Activated T-cell treated with anti-CD3 and anti-CD28 coated beads for 24 hours (primary cell): ENCODE measurements at regions not wholly inside any gene's neighbourhood (a gene's known extent, or its start where the extent isn't known, plus 50 kb on each side); places are given as distances from the start of the nearest gene placed in this dataset.

Experiments
- DNase-seq: peaks from one replicate; pipeline ENCODE4 v3.0.0-alpha.2; 2020; ENCODE audit warnings: low read depth

DNA sequence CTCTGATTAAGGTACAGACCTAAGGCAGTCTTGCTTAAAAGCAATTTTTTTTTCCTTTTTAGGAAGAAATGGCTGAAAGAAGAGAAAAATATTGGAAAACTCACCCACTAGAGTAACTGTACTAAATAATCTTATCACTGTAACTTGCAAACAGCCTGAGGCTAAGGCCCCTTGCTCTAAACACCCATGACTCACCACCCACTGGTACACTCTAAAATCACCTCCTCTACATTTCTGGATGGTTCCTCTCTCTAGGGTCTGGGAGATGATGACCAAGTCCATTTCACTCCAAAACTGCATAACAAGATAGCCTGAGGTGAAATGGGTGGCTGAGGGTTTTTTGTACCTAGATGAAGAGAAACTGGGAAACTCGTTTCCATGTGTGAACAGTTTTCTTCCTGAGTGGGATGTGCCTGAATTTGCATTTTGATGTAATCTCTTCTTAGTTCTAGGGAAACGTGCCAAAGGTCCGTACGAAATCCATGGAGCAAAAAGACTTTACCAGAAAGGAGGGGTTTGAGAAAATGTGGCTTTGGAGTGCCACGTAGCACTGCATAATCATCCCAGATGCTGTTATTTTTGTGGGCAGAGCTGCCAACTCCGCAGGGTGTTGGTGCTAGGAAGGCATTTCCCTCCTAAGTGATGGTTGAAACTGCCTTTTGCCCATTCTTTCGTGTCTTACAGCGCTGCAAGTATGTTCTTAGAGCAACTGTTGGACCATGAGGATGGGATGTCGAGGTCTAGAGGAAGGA lies 113.5 kb upstream of the C10orf90 start:
- no peak for DNase-seq

DNA sequence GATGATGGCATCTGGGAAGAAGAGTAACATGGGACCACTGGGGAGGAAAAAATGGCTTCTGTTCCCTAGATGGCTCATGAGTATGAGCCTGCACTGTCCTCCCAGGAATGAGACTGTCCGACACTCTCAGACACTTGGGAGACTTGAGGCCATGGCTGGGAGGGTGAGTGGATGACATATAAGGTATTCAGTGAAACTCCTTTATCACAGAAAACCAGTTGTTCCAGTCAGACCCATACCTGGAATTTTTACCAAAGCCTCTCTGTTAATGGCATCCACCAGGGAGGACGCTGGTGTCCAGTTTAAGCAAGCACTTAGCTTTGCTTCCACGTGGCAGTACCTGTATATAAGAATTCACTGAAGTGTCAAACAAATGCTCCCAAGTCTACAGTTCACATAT lies 116.7 kb upstream of the C10orf90 start:
- no peak for DNase-seq

DNA sequence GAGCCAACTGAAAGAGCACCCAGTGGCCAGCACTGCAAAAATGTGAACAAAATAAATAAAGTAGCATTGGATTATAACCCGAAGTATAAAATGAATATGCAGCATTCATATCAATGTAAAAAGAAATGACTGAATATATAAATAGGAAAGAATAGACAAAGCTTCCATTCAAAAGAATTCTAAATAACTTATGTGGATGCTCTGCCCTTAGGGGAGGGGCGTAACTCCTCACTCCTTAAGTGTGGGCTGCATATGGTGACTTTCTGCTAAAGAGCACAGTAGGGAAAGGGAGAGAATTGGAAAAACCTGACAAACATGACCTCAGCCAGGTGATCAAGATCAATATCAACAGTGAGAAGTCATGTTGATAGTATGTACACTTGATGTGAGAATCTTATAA lies 109.9 kb upstream of the DOCK1 start:
- DNase-seq: no peak

DNA sequence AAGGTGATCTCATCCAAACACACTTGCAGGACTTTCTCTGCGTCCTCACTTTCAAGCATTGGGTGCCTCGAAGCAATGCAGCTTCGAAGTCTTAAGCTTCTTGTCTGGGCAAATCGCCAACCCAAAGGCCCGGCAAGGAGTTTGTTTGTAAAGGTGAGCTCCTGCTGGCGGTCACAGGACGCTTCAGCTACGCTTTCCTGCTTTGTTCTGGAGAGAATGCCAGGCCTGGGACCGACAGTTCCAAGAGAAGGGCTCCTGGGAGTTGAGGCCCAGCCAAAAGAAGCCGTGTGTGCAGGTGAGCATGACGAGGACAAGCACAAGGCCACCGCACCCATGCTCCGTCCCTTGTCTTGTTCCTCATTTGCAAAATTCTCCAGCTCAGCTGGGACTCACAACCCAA lies 106.6 kb upstream of the DOCK1 start:
- no peak for DNase-seq

DNA sequence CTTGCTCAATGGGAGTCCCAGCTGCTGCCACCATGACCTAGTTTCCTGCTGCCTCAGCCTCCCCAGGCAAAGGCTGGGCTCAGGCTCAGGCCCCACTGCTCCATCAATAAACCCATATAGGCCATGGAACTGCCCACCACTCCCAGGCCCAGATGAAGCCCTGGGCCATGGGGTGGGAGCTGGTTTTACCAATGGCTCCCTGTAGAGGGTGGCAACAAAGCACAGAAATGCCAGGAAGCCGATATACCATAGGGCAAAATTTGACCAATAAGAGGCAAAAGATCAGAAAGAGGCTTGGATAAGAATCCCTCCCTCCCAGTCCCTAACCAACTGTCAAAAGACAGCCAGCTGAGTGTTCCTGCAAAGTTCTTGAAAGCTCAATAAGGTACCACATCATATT lies 101.8 kb upstream of the DOCK1 start:
- no peak for DNase-seq

DNA sequence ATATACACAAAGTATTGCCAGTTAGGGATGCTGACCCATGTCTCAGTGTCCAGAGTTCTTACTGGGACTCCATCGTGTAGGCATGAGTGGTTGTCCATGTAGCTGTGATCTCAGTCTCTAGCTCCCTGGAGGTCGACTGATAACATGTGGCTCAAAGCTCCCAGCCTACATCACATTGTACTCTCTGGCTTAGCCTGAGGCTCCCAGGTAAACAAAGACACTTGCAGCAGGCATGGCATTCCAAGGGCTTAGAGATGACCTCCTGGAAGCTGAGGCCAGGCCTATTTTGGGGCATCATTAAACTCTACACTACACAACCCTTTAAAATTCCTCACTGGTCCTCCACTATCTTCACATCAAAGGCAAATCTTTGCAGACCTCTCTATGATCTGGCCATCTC lies 100.8 kb upstream of the DOCK1 start:
- DNase-seq: no peak

DNA sequence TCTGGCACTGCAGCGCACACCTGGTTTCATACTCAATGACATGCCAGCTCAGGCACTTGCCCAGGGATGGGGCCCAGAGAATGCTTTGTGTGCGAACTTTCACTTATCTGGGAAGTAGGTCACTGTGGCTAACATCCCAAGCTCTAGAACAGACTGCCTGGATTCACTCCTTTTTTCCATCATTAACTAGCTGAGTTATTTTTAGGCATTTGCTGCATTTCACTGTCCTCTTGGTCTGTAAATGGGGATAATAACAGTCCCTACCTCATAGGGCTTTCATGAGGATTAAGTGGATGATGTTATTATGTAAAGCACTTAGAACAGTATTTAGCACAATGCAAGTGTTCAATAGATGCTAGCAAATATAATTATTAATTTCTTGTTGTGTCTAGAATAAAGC lies 98.7 kb upstream of the DOCK1 start:
- no peak for DNase-seq

DNA sequence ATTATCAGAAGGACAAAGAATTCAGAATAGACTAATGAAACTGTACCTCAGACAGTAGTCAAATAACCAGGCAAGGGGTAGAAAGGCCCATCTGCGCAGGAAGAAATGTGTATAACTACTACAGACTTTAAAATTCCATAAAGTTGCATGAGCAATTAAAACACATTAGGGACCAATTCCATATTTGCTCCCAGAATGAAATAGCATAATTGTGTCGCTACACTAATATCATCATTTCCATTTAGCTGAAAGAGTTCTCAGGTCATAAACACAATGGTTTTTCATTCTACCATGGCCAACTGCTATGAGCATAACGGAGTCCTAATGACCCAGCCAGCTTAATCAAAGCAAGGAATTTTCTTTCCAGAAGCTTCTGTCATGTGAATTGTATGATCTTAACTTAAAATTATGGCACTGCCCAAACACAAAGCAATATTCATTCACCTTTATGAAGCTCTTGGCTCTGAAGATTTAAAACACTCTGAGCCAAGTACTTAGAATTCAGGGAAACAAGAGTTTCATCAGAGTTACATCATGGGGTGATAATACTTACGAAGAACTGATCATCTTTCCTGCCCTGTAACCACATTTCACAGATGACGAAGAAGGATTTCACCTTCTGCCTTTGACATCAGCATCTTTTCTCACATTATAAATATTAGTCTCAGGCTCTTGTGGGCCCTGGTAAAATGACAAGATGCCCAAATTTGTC lies 98.1 kb upstream of the DOCK1 start:
- DNase-seq: no peak

DNA sequence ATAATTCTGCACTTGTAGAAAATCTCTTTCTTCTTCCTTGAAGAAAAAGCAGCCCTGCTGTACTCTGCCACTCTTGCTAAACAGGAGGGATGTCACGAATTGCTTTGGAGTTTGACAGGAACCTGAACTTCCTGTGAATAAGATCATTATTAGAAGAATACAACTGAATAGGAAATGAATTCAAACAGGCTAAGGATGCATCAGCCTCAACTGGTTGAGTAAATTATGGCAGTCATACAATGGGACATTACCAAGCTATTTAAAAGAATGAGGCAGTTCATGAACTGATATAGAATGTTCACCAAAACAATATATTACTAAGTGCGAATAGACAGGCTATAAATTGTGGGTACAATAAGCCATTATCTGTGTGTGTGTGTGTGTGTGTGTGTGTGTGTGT lies 97.1 kb upstream of the DOCK1 start:
- DNase-seq: no peak

DNA sequence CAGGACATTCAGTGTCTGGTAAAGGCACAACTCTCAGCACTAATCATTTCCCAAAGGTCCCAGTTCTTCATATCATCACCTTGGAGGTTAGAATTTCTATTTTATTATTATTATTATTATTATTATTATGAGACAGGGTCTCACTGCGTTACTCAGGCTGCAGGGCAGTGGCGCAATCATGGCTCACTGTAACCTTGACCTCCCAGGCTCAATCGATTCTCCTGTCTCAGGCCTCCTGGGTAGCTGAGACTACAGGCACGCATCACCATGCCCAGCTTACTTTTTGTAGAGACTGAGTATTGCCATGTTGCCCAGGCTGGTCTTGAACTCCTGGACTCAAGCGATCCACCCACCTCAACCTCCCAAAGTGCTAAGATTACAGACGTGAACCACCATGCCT lies 91.8 kb upstream of the DOCK1 start:
- DNase-seq: no peak

DNA sequence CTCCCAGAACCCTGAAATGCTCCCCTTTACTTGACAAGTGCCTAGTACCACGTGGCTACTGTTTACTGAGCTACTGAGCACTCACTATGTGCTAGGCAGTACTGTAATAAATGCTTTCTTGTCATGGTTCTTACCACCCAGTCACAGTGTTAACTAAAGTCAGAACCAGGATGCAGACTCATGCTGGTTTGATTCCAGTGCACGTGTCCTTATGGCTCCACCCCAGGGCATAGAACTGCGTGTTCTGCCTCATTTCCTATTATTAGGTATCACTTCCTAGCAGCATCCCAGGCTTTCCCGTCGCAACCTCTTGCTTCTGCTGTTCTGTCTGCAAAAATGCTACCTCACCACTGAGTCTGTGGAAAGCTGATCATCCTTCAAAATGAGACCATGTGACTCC lies 71.7 kb upstream of the DOCK1 start:
- no peak for DNase-seq

DNA sequence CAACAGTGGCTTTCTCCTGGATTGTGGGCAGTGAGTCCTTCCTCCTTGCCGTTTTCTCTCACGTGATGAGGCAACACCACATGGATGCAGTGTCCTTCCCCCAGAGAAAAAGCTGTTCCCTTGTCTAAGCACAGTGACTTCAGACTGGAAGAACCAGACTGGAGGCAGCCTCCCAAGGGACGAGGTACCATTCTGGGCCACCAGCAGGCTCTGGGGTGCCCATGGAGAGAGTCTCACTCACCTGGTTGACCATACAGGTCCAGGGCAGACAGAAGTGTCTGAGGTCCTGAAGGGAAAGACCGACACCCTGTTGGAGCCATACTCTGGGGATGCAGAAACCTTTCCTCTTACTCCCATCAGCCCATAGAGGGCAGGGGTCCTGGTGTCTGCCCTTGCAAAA lies 69.2 kb upstream of the DOCK1 start:
- no peak for DNase-seq

DNA sequence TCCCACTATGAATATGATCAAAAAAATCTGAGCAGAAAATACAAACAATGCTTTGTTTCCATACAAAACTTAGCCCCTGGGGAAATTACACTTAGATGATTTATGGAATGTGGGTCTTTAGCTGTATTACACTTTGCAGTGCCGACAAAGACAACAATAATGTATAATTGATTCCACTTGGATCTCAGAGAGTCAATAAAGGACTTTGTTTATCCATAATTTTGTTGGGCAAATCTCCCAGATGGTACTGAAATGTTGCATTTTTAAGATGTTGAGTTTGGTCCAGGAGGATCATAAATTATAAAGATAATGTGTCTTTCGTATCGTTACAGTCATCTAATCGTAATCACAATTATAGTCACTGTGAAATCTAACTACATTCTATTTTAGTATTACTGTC lies 66.9 kb upstream of the DOCK1 start:
- DNase-seq: no peak

DNA sequence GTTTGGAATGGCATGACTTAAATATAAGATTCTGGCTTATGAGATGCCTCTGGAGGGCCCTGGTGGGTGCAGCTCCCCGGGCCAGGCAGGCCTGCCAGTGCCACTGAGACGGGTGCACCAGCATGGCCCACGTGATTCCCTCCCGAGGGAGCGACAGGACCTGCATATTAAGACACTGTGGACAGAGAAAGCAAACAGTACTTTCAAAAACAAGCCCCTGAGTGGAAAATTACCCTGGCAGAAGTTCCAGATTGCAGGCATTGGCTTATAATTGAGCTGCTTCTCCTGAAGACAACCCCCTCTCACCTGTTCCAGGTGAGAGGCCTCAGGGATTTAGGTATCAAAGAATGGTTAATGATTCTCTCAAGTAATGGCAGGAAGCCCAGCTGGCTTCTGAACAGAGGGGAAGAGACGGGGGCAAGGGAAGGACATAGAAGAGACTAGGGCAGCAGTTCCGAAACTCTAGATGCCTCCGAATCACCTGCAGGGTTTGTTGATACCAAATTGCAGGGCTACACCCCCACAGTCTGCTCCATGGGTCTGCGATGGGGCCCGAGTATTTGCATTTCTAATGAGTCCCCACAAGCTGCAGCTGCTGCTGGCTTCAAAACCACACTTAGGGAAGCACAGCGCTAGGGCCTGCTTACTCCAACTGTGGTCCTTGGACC lies 66.0 kb upstream of the DOCK1 start:
- no peak for DNase-seq

DNA sequence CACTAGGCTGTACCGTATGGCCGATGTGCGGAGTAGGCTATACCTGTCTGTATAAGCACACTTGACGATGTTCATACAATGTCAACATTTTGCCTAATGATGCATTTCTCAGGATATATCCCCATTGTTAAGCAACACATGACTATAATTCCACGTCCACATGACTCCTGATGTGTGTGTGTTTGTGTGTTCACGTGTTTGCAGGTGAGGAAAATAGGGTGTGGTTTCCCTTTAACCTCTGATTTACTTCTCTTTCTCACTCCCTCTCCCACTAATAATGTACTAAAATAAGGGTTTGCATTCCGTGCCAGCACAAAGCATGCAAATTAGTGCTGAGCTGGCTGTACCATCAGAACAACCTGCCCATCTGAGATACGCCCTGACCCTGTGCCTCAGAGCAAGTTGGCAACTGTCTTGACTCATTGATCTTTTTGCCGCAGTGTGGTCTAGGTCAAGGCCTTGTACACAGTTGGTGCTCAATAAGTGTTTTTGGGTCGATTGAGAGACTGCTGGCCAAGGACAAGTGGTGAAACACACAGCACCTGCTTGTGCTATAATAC lies 64.6 kb upstream of the DOCK1 start:
- no peak for DNase-seq

DNA sequence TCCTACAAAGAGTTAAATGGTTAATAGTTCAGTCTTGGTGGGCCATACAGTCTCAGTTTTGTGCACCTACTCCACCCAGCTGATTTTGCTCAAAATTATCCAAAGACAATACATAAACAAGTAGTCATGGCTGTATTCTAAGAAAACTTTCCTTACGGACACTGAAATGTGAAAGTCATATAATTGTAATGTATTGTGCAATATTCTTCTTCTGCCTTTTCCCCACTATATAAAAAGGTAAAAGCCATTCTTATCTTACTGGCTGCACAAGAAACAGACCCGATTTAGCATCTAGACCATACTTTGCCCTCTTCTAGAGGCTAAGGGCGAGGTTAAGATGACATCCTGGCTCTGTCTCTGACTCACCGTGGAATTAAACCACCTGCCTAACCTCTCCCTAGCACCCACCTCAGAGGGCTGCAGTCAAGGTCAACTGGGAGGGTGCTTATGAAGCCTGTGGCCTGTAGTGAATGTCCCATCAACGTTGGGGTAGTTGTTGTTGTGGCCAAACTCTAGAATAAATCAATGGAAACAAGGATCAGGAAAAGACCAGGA lies 63.8 kb upstream of the DOCK1 start:
- no peak for DNase-seq

DNA sequence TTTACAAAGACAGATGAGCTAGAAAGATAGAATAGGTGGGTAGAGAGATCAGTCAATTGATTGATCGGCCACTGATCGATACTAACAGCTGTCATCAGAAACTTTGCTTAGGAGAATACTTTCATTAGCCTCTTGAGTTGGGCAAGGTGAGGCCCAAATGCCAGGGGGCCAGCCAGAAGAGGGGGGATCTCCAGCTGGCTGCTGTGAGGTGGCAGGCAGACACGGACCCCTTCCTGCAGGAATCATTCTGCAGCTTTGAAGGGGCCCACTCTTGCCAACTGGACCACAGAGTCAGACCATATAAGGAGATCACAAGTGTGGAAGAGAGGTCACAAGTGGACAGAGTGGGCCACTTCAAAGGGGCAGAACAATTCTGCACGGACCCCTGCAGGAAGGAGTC lies 62.9 kb upstream of the DOCK1 start:
- DNase-seq: no peak

DNA sequence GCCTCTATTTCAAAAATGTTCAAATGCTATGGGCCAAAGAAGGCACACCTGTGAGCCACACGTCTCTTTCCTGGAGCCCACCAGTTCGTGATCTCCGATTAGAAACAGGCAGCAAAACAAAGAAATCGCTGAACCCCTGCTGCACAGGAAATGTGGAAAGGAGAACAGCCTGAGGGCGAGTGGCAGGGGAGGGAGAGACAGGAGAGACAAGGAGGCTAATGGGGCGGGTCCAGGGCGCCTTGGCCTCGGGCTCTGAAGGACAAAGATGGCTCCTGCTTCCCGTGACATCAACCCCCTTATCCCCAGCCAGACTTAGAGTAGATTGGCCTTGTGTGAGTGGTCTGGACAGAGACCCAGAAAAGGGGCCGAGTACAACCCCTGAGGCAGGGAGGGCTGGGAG lies 62.4 kb upstream of the DOCK1 start:
- DNase-seq: no peak

DNA sequence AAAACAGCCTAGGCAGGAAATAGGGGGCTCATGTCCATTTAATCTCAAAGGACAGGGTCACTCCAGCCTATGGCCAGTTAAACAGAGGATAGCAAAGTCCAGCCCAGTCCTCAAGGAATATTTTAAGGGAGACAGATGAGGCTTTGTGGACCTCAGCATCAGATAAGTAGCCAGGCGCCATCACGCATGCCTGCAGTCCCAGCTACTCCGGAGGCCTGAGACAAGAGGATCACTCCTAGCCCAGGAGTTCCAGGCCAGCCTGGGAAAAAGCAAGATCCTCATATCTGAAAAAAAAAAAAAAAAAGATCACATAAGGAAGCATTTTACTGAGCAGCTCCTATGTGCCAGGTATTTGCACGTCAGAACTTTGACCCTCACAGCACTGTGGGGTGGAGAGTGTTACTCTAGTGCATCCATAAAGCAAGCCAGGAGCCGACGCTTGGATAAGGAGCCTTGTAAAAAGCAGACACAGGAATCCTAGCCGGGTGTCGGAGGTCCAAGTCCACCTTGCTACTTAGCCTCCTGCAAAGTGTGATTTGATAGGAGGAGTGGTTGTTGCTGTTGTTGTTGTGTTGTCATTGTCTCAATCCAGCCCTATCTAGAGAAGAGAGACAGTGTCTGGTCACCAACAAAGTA lies 61.8 kb upstream of the DOCK1 start:
- no peak for DNase-seq

DNA sequence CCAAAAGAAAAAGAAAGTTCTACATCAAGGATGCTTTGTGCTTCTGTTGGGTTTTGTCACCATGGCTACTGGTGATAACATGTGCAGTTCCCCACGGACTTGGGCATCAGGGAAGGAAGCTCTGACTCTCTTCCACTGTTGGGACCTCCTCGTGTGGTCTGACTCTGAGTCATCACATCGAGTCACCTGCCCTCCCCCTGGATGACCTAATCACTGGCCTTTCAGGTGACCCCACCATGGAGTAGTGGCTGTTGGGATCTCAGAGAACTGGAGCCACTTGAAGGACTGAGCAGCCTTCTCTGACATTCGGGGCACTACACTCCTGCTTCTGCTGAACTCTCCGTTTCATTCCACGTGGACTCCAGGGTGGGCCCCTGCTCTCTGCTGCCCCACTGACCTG lies 60.8 kb upstream of the DOCK1 start:
- DNase-seq: no peak

DNA sequence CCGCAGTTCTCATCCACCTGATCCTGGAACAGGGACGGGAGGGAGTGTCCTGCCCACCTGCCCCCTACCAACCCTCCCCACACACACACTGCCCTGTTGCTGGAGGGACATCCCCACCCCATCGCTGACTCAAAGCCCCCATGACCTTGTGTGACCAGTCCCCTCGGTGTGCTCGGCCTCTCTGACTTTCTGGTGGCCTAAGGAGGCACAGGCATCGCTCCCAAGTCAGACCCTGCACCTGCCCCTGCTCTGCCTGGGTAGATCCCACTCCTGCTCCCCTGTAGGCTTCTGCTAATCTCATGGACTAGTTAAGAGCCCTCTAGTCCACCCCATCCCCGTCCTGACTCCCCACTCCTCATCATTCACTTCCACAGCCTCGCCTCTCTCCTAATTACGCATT lies 58.8 kb upstream of the DOCK1 start:
- no peak for DNase-seq

DNA sequence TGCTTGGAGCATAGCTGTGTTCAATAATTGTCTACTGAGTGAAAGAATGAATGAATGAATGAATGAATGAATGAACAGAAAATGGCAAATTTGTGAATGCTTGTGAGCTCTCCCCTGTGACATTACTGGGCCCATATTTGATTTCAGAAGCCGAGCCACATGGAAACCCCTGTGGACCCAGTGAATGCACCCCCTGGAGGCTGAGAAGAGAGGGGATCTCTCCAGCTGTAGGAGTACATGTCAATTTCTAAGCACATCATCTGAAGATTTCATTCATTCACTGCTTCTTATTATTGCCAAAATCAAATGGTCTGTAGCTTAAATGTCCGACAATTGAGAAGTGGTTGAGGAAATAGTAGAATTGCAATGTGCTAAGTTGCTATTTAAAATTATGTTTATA lies 58.3 kb upstream of the DOCK1 start:
- DNase-seq: no peak
